Fibroblast of skin of back (primary cell): ENCODE measurements at regions not wholly inside any gene's neighbourhood (a gene's known extent, or its start where the extent isn't known, plus 50 kb on each side); places are given as distances from the start of the nearest gene placed in this dataset.

Experiments used
- DNase-seq: peaks from one replicate; pipeline ENCODE4 v3.0.0-alpha.2; 2013

DNA sequence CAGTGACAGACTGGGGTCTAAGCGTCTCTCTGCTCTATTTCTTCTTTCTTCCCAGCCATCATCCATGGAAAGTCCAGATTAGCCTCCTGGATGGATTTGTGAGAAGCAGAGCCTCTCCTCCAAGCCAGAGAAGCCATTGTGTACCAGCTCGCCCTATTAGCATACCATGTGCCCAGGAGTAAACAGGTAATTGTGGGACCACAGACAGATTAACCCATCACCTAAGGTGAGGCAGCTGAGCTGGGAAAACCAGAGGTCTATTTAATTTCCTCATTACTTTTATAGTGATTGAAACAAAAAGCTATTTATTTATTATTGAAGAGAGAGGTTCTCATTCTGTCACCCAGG is 54.7 kb upstream of the NT5C1B start:
- no peak for DNase-seq

DNA sequence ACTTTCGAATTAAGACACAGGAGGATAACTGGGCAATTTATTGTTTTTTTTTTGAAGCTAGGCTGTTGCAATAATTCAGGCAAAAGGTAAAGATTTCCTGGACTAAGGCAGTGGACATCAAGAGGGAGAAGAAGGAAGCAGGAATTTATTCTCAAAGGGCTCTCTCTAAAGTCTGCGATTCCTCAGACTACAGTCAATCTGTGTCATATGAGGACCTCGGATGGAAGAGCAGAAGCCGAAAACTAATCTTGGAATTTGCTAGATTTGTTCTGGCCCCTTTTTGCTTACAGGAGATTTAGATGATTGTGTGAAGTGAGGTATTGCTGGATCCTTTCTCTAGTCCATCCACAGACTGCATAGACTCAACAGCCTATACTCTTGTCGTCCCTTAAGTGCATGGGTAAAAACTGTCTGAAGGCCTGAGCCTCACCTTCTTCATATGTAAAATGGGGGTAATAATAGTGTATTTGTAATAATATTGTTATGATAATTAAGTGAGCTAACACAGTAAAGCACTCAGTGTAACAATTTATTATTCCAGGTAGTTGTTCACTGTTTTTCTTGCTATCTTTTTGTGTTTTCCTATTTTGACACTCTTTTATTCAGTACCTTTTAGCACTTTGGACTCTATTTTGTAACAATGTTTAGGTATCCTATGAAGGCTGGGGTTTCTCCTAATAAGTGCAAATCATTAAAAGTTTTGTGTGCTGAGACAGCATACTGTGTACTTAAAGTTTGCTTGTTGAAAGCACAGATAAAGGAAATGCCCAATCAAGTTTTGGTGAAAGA is 54.2 kb upstream of the NT5C1B start:
- DNase-seq = no peak

DNA sequence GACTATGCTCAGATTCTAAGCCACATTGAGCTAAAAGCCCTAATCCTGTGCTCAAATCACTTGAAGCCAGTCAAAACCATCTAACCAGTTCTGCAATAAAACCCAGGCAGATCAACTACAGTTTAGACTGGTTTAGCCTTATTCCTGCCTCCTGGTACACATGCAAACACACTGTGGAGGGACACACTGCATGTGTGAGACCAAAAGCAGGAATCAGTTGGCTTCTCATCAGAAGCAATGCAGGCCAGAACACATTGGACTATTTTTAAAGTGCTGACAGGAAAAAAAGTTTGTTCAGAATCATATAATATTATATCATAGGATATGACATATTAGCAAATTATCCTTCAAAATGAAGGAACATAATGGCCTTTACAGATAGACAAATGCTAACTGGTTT is 52.5 kb upstream of the NT5C1B start:
- no peak for DNase-seq

DNA sequence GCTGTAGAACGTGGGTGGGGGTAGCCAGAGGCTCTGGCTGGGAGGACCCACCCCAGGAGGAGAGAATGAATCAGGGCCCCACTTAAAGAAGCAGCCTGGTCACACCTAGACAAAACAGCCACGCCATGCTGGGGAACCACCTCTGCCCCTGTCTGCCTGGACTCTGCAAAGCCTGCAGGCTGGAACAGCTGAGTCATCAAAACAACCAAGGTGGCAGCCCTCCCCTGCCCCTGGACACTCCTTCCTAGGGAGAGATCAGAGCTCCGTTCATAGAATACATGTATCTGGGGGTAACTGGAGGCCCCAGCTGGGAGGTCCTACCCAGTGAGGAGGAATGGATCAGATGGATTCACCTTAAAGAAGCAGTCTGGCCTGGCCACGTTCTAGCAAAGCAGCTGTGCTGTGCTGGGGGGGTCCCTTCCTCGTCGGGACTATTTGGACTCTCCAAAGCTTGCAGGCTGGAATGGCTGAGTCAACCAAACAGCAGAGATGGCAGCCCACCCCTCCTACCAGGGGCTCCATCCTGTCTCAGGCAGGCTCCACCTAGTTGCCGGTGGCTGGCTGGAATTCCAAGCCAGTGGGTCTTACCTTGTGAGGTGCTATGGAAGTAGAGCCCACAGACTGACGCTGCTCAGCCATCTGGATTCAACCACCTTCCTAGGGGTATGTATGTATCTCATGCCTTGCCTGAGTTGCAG is 50.5 kb upstream of the NT5C1B start:
- no peak for DNase-seq
